Stomach smooth muscle (tissue), 2 donors: ENCODE measurements at regions not wholly inside any gene's neighbourhood (a gene's known extent, or its start where the extent isn't known, plus 50 kb on each side); places are given as distances from the start of the nearest gene placed in this dataset.

ENCODE experiments used
- H3K27ac ChIP-seq: one replicate; pipeline ENCODE4 v1.7.0; 2013; ENCODE audit warnings: mild to moderate bottlenecking, low read length, inconsistent platforms
- H3K27me3 ChIP-seq, 2 donors: one replicate each; pipeline ENCODE4 v1.7.0; 2013; ENCODE audit warnings: low read length in 2 of 2; ENCODE audit not compliant: insufficient read depth in 2 of 2, control insufficient read depth in 1 of 2
- H3K36me3 ChIP-seq, 2 donors: one replicate each; pipeline ENCODE4 v1.7.0; 2013; ENCODE audit warnings: low read length in 2 of 2; ENCODE audit not compliant: control insufficient read depth in 2 of 2, insufficient read depth in 2 of 2
- H3K4me1 ChIP-seq: one replicate; pipeline ENCODE4 v1.7.0; 2013; ENCODE audit warnings: low read length; ENCODE audit not compliant: control insufficient read depth, insufficient read depth
- H3K4me3 ChIP-seq, 2 donors: one replicate each; pipeline ENCODE4 v1.7.0; 2013; ENCODE audit warnings: low read length in 2 of 2
- H3K9ac ChIP-seq, 2 donors: one replicate each; pipeline ENCODE4 v1.7.0; 2013; ENCODE audit warnings: low read length in 2 of 2, mild to moderate bottlenecking in 1 of 2
- H3K9me3 ChIP-seq, 2 donors: one replicate each; pipeline ENCODE4 v1.7.0; 2013; ENCODE audit warnings: low read length in 2 of 2; ENCODE audit not compliant: control insufficient read depth in 2 of 2
- donor health status: healthy.
- donor health status: Pancreatic carcinoma.

DNA sequence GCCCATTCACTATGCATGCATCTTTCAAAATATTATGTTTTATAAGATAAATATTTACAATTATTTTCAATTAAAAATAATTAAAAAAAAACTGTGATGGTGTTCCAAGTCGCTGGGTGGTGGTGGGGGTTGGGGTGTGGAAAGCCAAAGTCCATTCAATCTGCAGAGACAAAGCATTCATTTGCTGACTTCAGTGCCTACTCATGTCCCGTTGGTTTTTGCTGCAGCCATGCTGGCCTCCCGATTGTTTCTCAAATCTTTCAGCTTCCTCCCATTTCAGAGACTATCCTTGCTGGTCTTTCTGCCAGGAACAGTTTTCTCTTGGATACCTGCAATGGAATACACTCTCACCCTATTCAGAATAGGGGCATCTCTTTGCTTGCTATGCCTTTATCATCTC lies 331.5 kb upstream of the NOVA1 start:
- no peak overlapping the region for H3K27ac ChIP-seq
- no peak overlapping the region for H3K9ac ChIP-seq
- H3K36me3 ChIP-seq: no peaks in the 10 kb centered on the region
- no peak overlapping the region for H3K4me3 ChIP-seq
- no peaks in the 10 kb centered on the region for H3K27me3 ChIP-seq
- H3K4me1 ChIP-seq: no peaks in the 10 kb centered on the region
- H3K9me3 ChIP-seq: no peaks in the 10 kb centered on the region

DNA sequence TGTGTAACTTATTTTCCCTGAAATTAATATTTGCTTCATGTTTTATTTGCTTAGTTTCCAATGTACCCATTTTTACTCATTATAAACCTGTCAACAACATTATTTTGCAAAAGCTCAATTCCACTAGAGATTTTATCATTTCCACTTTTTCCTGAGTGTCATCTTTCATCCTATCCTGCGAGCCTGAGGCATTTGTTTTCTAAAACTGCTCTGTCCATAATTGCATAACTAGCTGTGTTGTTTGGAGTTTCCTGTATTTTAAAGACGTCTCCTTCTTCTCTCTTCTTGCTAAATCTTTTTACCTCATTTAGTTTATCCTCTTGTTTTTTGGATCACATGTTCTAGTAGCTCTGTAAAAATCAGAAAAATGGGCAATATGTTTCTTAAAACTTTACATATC lies 332.7 kb upstream of the NOVA1 start:
- Histone ChIP-seq H3K4me1 (no peaks in the 10 kb centered on the region), H3K9ac (no peak overlapping the region), H3K27me3 (no peaks in the 10 kb centered on the region), H3K27ac (no peak overlapping the region), H3K4me3 (no peak overlapping the region), H3K9me3 (no peaks in the 10 kb centered on the region), H3K36me3 (no peaks in the 10 kb centered on the region)

DNA sequence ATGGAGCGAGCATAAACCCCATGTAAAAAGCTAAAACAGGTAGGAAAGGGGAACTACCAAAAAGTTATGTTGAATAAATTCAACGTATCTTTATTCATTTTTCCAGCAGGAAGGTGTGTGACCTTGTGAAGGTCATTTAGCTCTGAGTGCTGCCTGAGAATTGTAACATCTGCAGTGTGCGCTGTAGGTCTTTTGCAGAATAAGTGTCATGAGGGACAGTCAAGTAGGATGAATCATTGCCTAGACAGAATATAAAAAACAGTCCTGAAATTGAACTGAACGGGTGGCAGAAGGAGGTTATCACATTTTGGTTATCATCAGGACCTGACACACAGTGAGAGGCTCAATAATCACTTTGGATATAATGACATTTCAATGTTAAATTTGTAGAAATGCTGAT lies 334.8 kb upstream of the NOVA1 start:
- Histone ChIP-seq H3K9me3 (no peaks in the 10 kb centered on the region), H3K4me3 (no peak overlapping the region), H3K9ac (no peak overlapping the region), H3K27ac (no peak overlapping the region), H3K27me3 (no peaks in the 10 kb centered on the region), H3K4me1 (no peaks in the 10 kb centered on the region), H3K36me3 (no peaks in the 10 kb centered on the region)

DNA sequence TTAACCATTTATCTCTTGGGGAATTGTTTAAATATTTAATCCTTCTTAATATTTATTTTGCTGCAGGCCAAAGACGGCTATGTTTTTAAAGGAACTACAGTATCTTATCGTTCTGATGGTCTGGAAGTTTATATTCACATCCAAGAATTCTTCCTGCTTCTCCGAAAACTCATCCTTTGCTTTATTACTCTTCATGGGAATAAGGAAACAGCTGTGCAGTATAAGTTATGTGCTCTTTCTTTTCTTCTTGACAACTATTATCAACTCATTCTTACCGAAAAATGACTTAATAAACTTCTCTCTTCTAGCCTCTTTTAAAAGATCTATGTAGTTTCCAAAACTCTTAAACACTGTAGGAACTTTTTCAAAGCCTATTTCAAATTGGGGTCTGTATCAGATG lies 335.6 kb upstream of the NOVA1 start:
- H3K27me3 ChIP-seq: no peaks in the 10 kb centered on the region
- no peak overlapping the region for H3K9ac ChIP-seq
- no peak overlapping the region for H3K27ac ChIP-seq
- no peaks in the 10 kb centered on the region for H3K9me3 ChIP-seq
- H3K4me3 ChIP-seq: no peak overlapping the region
- H3K4me1 ChIP-seq: no peaks in the 10 kb centered on the region
- no peaks in the 10 kb centered on the region for H3K36me3 ChIP-seq

DNA sequence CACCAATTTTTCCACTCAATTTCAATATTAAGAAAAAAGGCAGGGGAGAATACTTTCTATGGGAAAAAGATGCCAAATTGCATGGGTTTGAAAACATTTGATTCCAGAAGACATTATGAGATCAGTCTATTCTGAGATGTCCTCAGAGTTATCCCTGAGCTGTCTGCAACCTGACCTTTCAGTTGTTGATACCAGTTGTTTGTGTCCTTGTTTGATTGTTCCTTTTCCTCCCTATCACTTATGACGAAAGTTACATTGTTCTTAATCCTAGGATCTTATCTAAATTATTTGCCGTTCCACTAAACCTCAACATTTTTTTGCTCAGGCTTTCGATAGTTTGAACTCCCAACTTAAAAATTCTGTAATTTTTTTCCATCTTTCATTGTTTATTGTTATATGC lies 336.3 kb upstream of the NOVA1 start:
- H3K36me3 ChIP-seq: no peaks in the 10 kb centered on the region
- no peaks in the 10 kb centered on the region for H3K4me1 ChIP-seq
- H3K9me3 ChIP-seq: no peaks in the 10 kb centered on the region
- H3K27ac ChIP-seq: no peak overlapping the region
- no peaks in the 10 kb centered on the region for H3K27me3 ChIP-seq
- no peak overlapping the region for H3K9ac ChIP-seq
- no peak overlapping the region for H3K4me3 ChIP-seq

DNA sequence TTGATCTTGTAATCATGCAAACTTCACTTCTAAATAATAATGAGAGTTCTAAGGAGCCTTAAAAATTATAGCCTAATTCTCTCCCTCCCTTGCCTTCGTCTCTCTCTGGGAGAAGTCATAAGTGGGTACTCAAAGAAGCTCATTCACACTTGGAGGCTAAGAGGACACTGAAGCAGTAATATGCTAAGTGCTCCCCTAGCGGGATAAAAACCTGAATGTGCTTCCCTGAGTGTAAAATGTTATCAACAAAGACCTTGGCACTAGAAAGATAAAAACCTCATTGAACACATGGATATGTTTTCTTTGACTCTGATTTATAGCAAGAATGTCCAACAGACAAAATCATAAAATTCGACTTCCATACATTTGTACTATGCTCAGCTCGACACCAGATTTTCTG lies 337.9 kb upstream of the NOVA1 start:
- H3K9me3 ChIP-seq: no peaks in the 10 kb centered on the region
- no peaks in the 10 kb centered on the region for H3K4me1 ChIP-seq

DNA sequence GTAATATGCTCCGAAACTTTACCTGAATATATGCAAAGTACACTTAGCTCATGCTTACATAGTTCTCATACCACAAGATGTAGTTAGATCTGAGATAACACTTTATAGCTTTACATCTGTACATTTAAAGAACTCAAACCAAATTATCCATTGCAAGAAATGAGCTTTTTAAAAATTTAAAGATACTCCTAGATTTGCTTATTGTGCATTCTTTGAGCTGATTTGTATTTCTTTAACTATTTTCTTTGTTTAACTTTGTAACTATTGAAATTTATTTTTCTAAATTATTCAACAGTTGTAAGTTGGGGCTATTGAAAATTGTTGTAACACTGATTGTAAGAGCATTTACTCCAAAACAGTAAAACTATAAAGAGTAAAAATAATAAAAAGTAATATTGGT lies 340.2 kb upstream of the NOVA1 start:
- H3K9ac ChIP-seq: no peak overlapping the region
- H3K4me1 ChIP-seq: no peaks in the 10 kb centered on the region
- H3K27ac ChIP-seq: no peak overlapping the region
- H3K9me3 ChIP-seq: no peaks in the 10 kb centered on the region
- no peaks in the 10 kb centered on the region for H3K36me3 ChIP-seq
- H3K27me3 ChIP-seq: no peaks in the 10 kb centered on the region
- no peak overlapping the region for H3K4me3 ChIP-seq

More for the DNA sequence above, 337.9 kb upstream of the NOVA1 start:
- H3K4me3 ChIP-seq: no peak overlapping the region
- no peak overlapping the region for H3K27ac ChIP-seq
- no peaks in the 10 kb centered on the region for H3K36me3 ChIP-seq
- H3K9ac ChIP-seq: no peak overlapping the region
- H3K27me3 ChIP-seq: no peaks in the 10 kb centered on the region

DNA sequence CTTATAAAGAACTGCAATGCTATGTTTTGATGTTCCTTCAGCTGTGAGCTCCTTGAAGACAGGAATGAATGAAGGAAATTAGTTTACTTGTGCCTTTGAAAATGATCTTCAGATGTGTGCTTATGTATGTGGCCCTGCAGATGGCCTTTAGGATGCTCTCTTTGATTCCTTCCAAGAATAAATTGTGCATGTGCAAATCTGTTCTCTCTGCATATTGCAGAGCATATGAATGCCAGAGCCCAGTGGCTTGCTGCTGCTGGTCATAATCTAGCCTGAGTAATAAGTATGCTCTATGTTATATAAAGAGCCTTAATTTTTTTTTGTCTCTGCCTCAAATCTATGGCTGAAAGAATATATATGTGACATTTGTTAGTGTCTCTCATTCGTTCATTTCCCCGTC lies 341.9 kb upstream of the NOVA1 start:
- H3K27me3 ChIP-seq: no peaks in the 10 kb centered on the region
- H3K9me3 ChIP-seq: no peaks in the 10 kb centered on the region
- no peak overlapping the region for H3K4me3 ChIP-seq
- no peaks in the 10 kb centered on the region for H3K4me1 ChIP-seq
- no peak overlapping the region for H3K9ac ChIP-seq
- no peaks in the 10 kb centered on the region for H3K36me3 ChIP-seq
- no peak overlapping the region for H3K27ac ChIP-seq

DNA sequence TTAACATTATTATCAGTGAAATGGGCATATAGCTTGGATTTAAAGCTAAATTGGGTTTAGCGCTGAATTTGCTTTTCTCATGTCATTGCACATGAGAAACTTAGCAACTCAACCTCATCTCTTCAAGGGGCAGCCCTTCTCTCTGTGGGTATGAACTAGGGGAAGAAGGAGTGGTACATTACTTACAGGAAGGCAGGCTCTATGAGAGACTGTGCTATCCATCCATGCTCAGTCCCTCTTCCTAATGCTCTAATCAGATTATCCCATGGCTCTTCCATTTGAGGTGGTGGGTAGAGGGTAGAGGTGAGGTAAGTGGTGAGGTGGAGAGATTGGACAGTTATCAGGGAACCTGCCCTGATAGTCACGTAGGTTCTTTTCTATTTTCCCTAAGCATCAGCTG lies 343.7 kb upstream of the NOVA1 start:
- Histone ChIP-seq H3K27me3 (no peaks in the 10 kb centered on the region), H3K27ac (no peak overlapping the region), H3K9me3 (no peaks in the 10 kb centered on the region), H3K9ac (no peak overlapping the region), H3K4me3 (no peak overlapping the region), H3K4me1 (no peaks in the 10 kb centered on the region), H3K36me3 (no peaks in the 10 kb centered on the region)

DNA sequence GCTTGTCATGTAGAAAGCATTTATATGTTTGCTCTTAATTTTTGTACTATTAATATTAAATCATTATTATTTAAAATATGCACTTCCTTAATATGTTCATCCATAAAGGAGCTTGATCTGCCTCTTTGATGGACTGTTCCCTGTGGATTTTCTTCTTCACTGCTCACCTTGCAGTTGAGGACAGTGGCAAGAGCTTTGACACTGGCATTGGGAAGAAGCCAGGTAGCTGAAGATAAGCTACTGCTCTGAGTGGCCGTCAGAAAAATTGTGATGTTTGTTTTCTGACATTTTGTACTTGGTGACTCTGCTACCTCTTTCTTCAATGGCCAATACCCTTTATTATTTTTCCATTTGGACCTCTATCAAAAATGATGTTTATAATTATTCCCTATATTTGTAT lies 349.4 kb upstream of the NOVA1 start:
- no peak overlapping the region for H3K4me3 ChIP-seq
- no peaks in the 10 kb centered on the region for H3K36me3 ChIP-seq
- H3K27me3 ChIP-seq: no peaks in the 10 kb centered on the region
- no peaks in the 10 kb centered on the region for H3K9me3 ChIP-seq
- H3K4me1 ChIP-seq: no peaks in the 10 kb centered on the region
- H3K27ac ChIP-seq: no peak overlapping the region
- no peak overlapping the region for H3K9ac ChIP-seq

DNA sequence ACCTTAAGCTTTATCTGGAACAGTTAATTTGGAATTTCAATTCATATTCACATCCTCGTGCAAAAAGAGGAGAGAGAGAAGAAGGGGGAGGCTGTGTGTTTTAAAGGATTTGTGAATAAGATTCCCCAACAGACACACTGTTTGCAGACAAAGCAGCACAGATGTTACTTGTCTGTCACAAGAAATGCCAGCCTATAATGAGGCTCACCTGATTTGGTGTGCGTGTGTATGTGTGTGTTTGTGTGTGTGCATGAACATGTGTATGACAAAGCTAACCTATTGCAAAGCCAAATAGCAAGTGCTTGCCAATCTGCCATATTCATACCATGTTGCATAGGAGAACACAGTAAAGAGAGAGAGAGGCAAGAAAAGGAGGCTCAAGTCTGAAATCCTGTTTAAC lies 361.6 kb upstream of the NOVA1 start:
- Histone ChIP-seq H3K4me3 (no peak overlapping the region), H3K27ac (no peak overlapping the region), H3K9me3 (no peaks in the 10 kb centered on the region), H3K27me3 (no peaks in the 10 kb centered on the region), H3K9ac (no peak overlapping the region), H3K36me3 (no peaks in the 10 kb centered on the region), H3K4me1 (no peaks in the 10 kb centered on the region)
